ENCODE measurements at regions not wholly inside any gene's neighbourhood (a gene's known extent, or its start where the extent isn't known, plus 50 kb on each side); places are given as distances from the start of the nearest gene placed in this dataset.

- no peak for DNase-seq (ENCODE audit: insufficient read length, low spot score)
- TF ChIP-seq POLR2A (IDR thresholded peaks at IDR 0.05; ENCODE audit: low read depth, low read length) = no peak
- FAIRE-seq = no peak
Observed at GRCh38 chr5:111901296-111901695, 144.3 kb upstream of the NREP start.

- no peak for TF ChIP-seq POLR2A (IDR thresholded peaks at IDR 0.05; ENCODE audit: low read depth, low read length)
- no peak for FAIRE-seq
- DNase-seq (ENCODE audit: insufficient read length, low spot score) = no peak
Observed at GRCh38 chr5:111892949-111893348, 136.0 kb upstream of the NREP start.

GRCh38 chr5:111887706-111888105 lies 130.7 kb upstream of the NREP start:
- FAIRE-seq (no peak), DNase-seq (ENCODE audit: insufficient read length, low spot score) (no peak)
- no peak for TF ChIP-seq POLR2A (IDR thresholded peaks at IDR 0.05; ENCODE audit: low read depth, low read length)

- DNase-seq (ENCODE audit: insufficient read length, low spot score) (no peak), FAIRE-seq (no peak)
- no peak for TF ChIP-seq POLR2A (IDR thresholded peaks at IDR 0.05; ENCODE audit: low read depth, low read length)
Observed at GRCh38 chr5:111869681-111870080, 112.7 kb upstream of the NREP start.

GRCh38 chr5:111865356-111865755 lies 108.4 kb upstream of the NREP start:
- DNase-seq (ENCODE audit: insufficient read length, low spot score) = no peak
- TF ChIP-seq POLR2A (IDR thresholded peaks at IDR 0.05; ENCODE audit: low read depth, low read length) = no peak
- FAIRE-seq = no peak

GRCh38 chr5:111863801-111864200 lies 106.8 kb upstream of the NREP start:
- FAIRE-seq (no peak), DNase-seq (ENCODE audit: insufficient read length, low spot score) (no peak)
- TF ChIP-seq POLR2A (IDR thresholded peaks at IDR 0.05; ENCODE audit: low read depth, low read length) = no peak

GRCh38 chr5:111859533-111860270 lies 102.7 kb upstream of the NREP start:
- no peak for DNase-seq (ENCODE audit: insufficient read length, low spot score)
- no peak for FAIRE-seq
- TF ChIP-seq POLR2A (IDR thresholded peaks at IDR 0.05; ENCODE audit: low read depth, low read length) = no peak

GRCh38 chr5:111859031-111859430 lies 102.0 kb upstream of the NREP start:
- no peak for TF ChIP-seq POLR2A (IDR thresholded peaks at IDR 0.05; ENCODE audit: low read depth, low read length)
- no peak for DNase-seq (ENCODE audit: insufficient read length, low spot score)
- FAIRE-seq = no peak

GRCh38 chr5:111857623-111858022 lies 100.6 kb upstream of the NREP start:
- TF ChIP-seq POLR2A (IDR thresholded peaks at IDR 0.05; ENCODE audit: low read depth, low read length) = no peak
- FAIRE-seq = no peak
- no peak for DNase-seq (ENCODE audit: insufficient read length, low spot score)

GRCh38 chr5:111856876-111857466 lies 100.0 kb upstream of the NREP start:
- DNase-seq (ENCODE audit: insufficient read length, low spot score) (no peak), FAIRE-seq (no peak)
- no peak for TF ChIP-seq POLR2A (IDR thresholded peaks at IDR 0.05; ENCODE audit: low read depth, low read length)

- no peak for DNase-seq (ENCODE audit: insufficient read length, low spot score)
- FAIRE-seq = no peak
- TF ChIP-seq POLR2A (IDR thresholded peaks at IDR 0.05; ENCODE audit: low read depth, low read length) = no peak
Observed at GRCh38 chr5:111855356-111855755, 98.4 kb upstream of the NREP start.

- FAIRE-seq (no peak), DNase-seq (ENCODE audit: insufficient read length, low spot score) (no peak)
- no peak for TF ChIP-seq POLR2A (IDR thresholded peaks at IDR 0.05; ENCODE audit: low read depth, low read length)
Observed at GRCh38 chr5:111854186-111854585, 97.2 kb upstream of the NREP start.

- FAIRE-seq (no peak), DNase-seq (ENCODE audit: insufficient read length, low spot score) (no peak)
- no peak for TF ChIP-seq POLR2A (IDR thresholded peaks at IDR 0.05; ENCODE audit: low read depth, low read length)
Observed at GRCh38 chr5:111853748-111854147, 96.8 kb upstream of the NREP start.

GRCh38 chr5:111851631-111852548 lies 94.9 kb upstream of the NREP start:
- TF ChIP-seq POLR2A (IDR thresholded peaks at IDR 0.05; ENCODE audit: low read depth, low read length) = no peak
- FAIRE-seq (no peak), DNase-seq (ENCODE audit: insufficient read length, low spot score) (no peak)

Measured in H54 (cell line).